CD4-positive, alpha-beta T cell (primary cell): ENCODE measurements at regions not wholly inside any gene's neighbourhood (a gene's known extent, or its start where the extent isn't known, plus 50 kb on each side); places are given as distances from the start of the nearest gene placed in this dataset.

Experiments
- ATAC-seq: fragments of 200-7000 bp; cut with Tn5 transposase; one replicate; pipeline ENCODE4 v1.10.0; 2022; ENCODE audit warnings: mild to moderate bottlenecking; ENCODE audit not compliant: poor library complexity
- CTCF ChIA-PET: fragments of 350-600 bp; sonication (Branson Sonifier 250); formaldehyde crosslinking; loops from one replicate; lab custom pipeline; 2021; ENCODE audit warnings: antibody characterized with exemption, inconsistent platforms; lab: Charles Lee
- POLR2A ChIA-PET: fragments of 350-600 bp; sonication (Branson Sonifier 250); formaldehyde crosslinking; loops from one replicate; lab custom pipeline; 2021; ENCODE audit warnings: antibody characterized with exemption, inconsistent platforms; lab: Charles Lee
- DNase-seq, 14 experiments: peaks; one replicate each; pipeline ENCODE4 v3.0.0-alpha.2; 2013 to 2020; ENCODE audit warnings: mixed read lengths in 2 of 14
- H3K27ac ChIP-seq, 2 donors: one replicate each; pipeline versions ENCODE4 v1.5.1 to v1.7.0; 2013; ENCODE audit warnings: low read length in 2 of 2, low read depth in 1 of 2, mild to moderate bottlenecking in 1 of 2
- H3K27me3 ChIP-seq, 2 experiments: 1 replicate in 1 of 2; 2 replicates in 1 of 2; pipeline versions ENCODE4 v1.6.1 to v1.7.0; 2013; ENCODE audit warnings: low read length in 2 of 2, control low read depth in 1 of 2, mild to moderate bottlenecking in 1 of 2, moderate library complexity in 1 of 2; ENCODE audit not compliant: insufficient read depth in 2 of 2, control insufficient read depth in 1 of 2
- H3K36me3 ChIP-seq: one replicate; pipeline ENCODE4 v1.6.1; 2013; ENCODE audit warnings: low read length, control low read depth; ENCODE audit not compliant: insufficient read depth
- H3K4me1 ChIP-seq: one replicate; pipeline ENCODE4 v1.6.1; 2013; ENCODE audit warnings: low read length, control low read depth; ENCODE audit not compliant: insufficient read depth
- H3K4me3 ChIP-seq: one replicate; pipeline ENCODE4 v1.5.1; 2013; ENCODE audit warnings: mild to moderate bottlenecking, low read length, moderate library complexity
- H3K9me3 ChIP-seq, 2 experiments: 1 replicate in 1 of 2; 2 replicates in 1 of 2; pipeline versions ENCODE4 v1.6.1 to v1.7.0; 2013; ENCODE audit warnings: low read length in 2 of 2, mild to moderate bottlenecking in 2 of 2, control low read depth in 1 of 2, moderate library complexity in 1 of 2; ENCODE audit not compliant: control insufficient read depth in 1 of 2, insufficient read depth in 1 of 2
- H3K27ac Mint-ChIP-seq: one replicate; pipeline ENCODE4 v1.8.0; 2020; ENCODE audit warnings: mixed read lengths
- H3K27me3 Mint-ChIP-seq: one replicate; pipeline ENCODE4 v1.8.0; 2021; ENCODE audit warnings: mixed read lengths
- H3K36me3 Mint-ChIP-seq: one replicate; pipeline ENCODE4 v1.8.0; 2021; ENCODE audit warnings: low read depth, mixed read lengths
- H3K4me1 Mint-ChIP-seq: one replicate; pipeline ENCODE4 v1.8.0; 2021; ENCODE audit warnings: low read depth, mixed read lengths
- H3K4me3 Mint-ChIP-seq: one replicate; pipeline ENCODE4 v1.8.0; 2020; ENCODE audit warnings: mild to moderate bottlenecking, mixed read lengths
- H3K9me3 Mint-ChIP-seq: one replicate; pipeline ENCODE4 v1.8.0; 2020; ENCODE audit warnings: mixed read lengths
- CTCF ChIP-seq: fragments of 200-600 bp; IDR thresholded peaks from one replicate; pipeline ENCODE4 v1.8.0; 2022; ENCODE audit warnings: antibody characterized with exemption, mild to moderate bottlenecking
- intact Hi-C, 2 experiments: fragments of 100-400 bp; cut with DNase I in 1 of 2; cut with micrococcal nuclease in 1 of 2; formaldehyde crosslinking; loops; one replicate each; pipeline versions ENCODE4 v1.15.1 to v1.9.0; 2023 to 2025; cut with DNase I, micrococcal nuclease

GRCh38 chr18:55743736-55744135 is 155.7 kb upstream of the TCF4 start:
- ChIA-PET POLR2A (no interaction called here), CTCF (no interaction called here)

GRCh38 chr18:55743133-55743532 is 155.1 kb upstream of the TCF4 start:
- H3K27me3 ChIP-seq, result no peaks in the 10 kb centered on the region
- no peak overlapping the region for H3K27ac ChIP-seq
- H3K36me3 ChIP-seq, result no peaks in the 10 kb centered on the region
- peaks cover 0 to under 1% of the 10 kb centered on the region in 2 experiments for H3K9me3 ChIP-seq
- Mint-ChIP-seq H3K9me3 (no peaks in the 10 kb centered on the region), H3K27ac (no peak overlapping the region), H3K36me3 (no peaks in the 10 kb centered on the region), H3K4me1 (no peaks in the 10 kb centered on the region), H3K27me3 (no peaks in the 10 kb centered on the region), H3K4me3 (no peak overlapping the region)
- ATAC-seq (no peak), DNase-seq (no peak)
- intact Hi-C loops, result no loop called here
- H3K4me1 ChIP-seq, result no peaks in the 10 kb centered on the region
- no peak overlapping the region for H3K4me3 ChIP-seq
- ChIA-PET CTCF (no interaction called here), POLR2A (no interaction called here)
- TF ChIP-seq CTCF, result no peak

More at GRCh38 chr18:55743736-55744135, 155.7 kb upstream of the TCF4 start:
- Mint-ChIP-seq H3K36me3 (no peaks in the 10 kb centered on the region), H3K27me3 (no peaks in the 10 kb centered on the region), H3K9me3 (no peaks in the 10 kb centered on the region), H3K4me3 (no peak overlapping the region), H3K4me1 (no peaks in the 10 kb centered on the region), H3K27ac (no peak overlapping the region)
- Histone ChIP-seq H3K27me3 (no peaks in the 10 kb centered on the region), H3K9me3 (peaks cover 0 to 3% of the 10 kb centered on the region in 2 experiments), H3K4me1 (no peaks in the 10 kb centered on the region), H3K27ac (no peak overlapping the region), H3K36me3 (no peaks in the 10 kb centered on the region), H3K4me3 (no peak overlapping the region)
- TF ChIP-seq CTCF, result no peak
- ATAC-seq (no peak), DNase-seq (no peak)
- intact Hi-C loops, result no loop called here

- Histone ChIP-seq H3K36me3 (no peaks in the 10 kb centered on the region), H3K27ac (no peak overlapping the region), H3K27me3 (no peaks in the 10 kb centered on the region), H3K4me3 (no peak overlapping the region), H3K9me3 (no peaks in the 10 kb centered on the region), H3K4me1 (no peaks in the 10 kb centered on the region)
- DNase-seq (no peak), ATAC-seq (no peak)
- Mint-ChIP-seq H3K4me3 (no peak overlapping the region), H3K4me1 (no peaks in the 10 kb centered on the region), H3K27ac (no peak overlapping the region), H3K36me3 (no peaks in the 10 kb centered on the region), H3K27me3 (no peaks in the 10 kb centered on the region), H3K9me3 (no peaks in the 10 kb centered on the region)
- intact Hi-C loops, result loop anchor here in 1 of 2 experiments (10.0 kb wide), 1 partner anchor 55 kb away; no protein-coding TSS in a partner anchor
- CTCF ChIA-PET, result no interaction called here
- POLR2A ChIA-PET, result no interaction called here
- TF ChIP-seq CTCF, result no peak
These were observed 151.5 kb upstream of the TCF4 start for GRCh38 chr18:55739488-55739887.
